Prostate gland (tissue), 2 donors: ENCODE measurements at regions not wholly inside any gene's neighbourhood (a gene's known extent, or its start where the extent isn't known, plus 50 kb on each side); places are given as distances from the start of the nearest gene placed in this dataset.

Experiments
- DNase-seq: peaks from one replicate; pipeline ENCODE4 v3.0.0-alpha.2; 2019; ENCODE audit warnings: low spot score
- H3K27ac ChIP-seq, 2 donors: fragments of 200-600 bp; sonication (generic); 2 replicates each; pipeline ENCODE4 v1.5.1; 2017 to 2019
- H3K27me3 ChIP-seq: fragments of 200-600 bp; sonication (generic); replicated peaks from 2 replicates; pipeline ENCODE4 v1.5.1; 2019; ENCODE audit not compliant: insufficient read depth
- H3K36me3 ChIP-seq, 2 donors: fragments of 200-600 bp; sonication (generic); 1 replicate in 1 of 2; 2 replicates in 1 of 2; pipeline versions ENCODE4 v1.5.1 to v1.8.1; 2017 to 2019
- H3K4me1 ChIP-seq: fragments of 200-600 bp; sonication (generic); replicated peaks from 2 replicates; pipeline ENCODE4 v1.5.1; 2019
- H3K4me3 ChIP-seq, 2 donors: fragments of 200-600 bp; sonication (generic); 2 replicates each; pipeline ENCODE4 v1.5.1; 2017 to 2019
- H3K9me3 ChIP-seq: fragments of 200-600 bp; sonication (generic); 2 replicates; pipeline ENCODE4 v1.5.1; 2017
- CTCF ChIP-seq, 4 experiments: fragments of 200-600 bp in 2 of 4; fragments of 450-650 bp in 2 of 4; sonication (generic) in 2 of 4; IDR thresholded peaks; 1 replicate in 3 of 4; 2 replicates in 1 of 4; pipeline ENCODE4 v1.5.1; 2016 to 2019; ENCODE audit warnings: antibody characterized with exemption in 4 of 4, mild to moderate bottlenecking in 2 of 4, moderate library complexity in 2 of 4
- POLR2A ChIP-seq: fragments of 450-650 bp; IDR thresholded peaks from one replicate; pipeline ENCODE4 v1.6.1; 2016; ENCODE audit warnings: antibody characterized with exemption, mild to moderate bottlenecking
- POLR2AphosphoS5 ChIP-seq: sonication (generic); formaldehyde crosslinking; IDR thresholded peaks from one replicate; pipeline ENCODE4 v1.6.1; 2017; ENCODE audit warnings: antibody characterized with exemption
- WGBS: methylation state at CpG from one replicate; pipeline ENCODE4 v1.1.5; 2018; 5-methylcytosine and 5-hydroxymethylcytosine counted together
- intact Hi-C: fragments of 100-400 bp; cut with DNase I; formaldehyde crosslinking; loops from one replicate; pipeline ENCODE4 v1.14.2; 2022

DNA sequence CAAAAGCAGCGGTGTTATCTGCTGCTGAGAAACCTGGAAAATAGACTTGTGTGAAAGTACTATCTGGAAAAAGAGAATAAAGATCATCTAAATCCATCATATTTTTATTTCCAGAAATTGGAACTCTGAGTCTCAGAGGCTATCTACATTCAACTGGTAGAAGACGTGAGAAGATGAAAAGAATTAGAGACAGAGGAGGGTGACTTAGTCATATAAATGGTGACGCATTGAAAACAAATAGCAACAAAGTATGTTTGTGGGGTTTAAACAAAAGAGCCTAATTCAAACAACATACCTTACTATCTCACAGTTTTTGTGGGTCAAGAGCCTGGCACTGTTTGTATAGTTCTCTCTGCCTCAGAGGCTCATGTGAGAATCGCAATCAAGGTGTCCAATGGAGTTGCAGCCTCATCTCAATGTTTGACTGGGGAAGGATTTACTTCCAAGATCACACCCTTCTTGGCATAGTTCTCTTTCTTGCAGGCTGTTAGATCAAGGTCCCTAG, 757.1 kb upstream of the SLC35B3 start:
- H3K4me1 ChIP-seq, result no peaks in the 10 kb centered on the region
- H3K4me3 ChIP-seq, result no peak overlapping the region
- H3K27me3 ChIP-seq, result no peaks in the 10 kb centered on the region
- no peaks in the 10 kb centered on the region for H3K36me3 ChIP-seq
- WGBS, result 86% methylated on average over 4 of the region's 4 CpGs
- intact Hi-C loops, result no loop called here
- H3K9me3 ChIP-seq, result no peaks in the 10 kb centered on the region
- DNase-seq, result no peak
- H3K27ac ChIP-seq, result no peak overlapping the region
- TF ChIP-seq POLR2A, result no peak
- TF ChIP-seq POLR2AphosphoS5, result no peak
- no peak for TF ChIP-seq CTCF (IDR thresholded peaks at IDR 0.05)

- Histone ChIP-seq H3K36me3 (no peaks in the 10 kb centered on the region), H3K4me3 (no peak overlapping the region), H3K9me3 (no peaks in the 10 kb centered on the region), H3K4me1 (no peaks in the 10 kb centered on the region), H3K27me3 (no peaks in the 10 kb centered on the region), H3K27ac (no peak overlapping the region)
- no peak for DNase-seq
- intact Hi-C loops, result no loop called here
- TF ChIP-seq POLR2AphosphoS5 (no peak), CTCF (IDR thresholded peaks at IDR 0.05) (no peak), POLR2A (no peak)
Observed at GRCh38 chr6:9186148-9186547, 750.8 kb upstream of the SLC35B3 start.

GRCh38 chr6:9178071-9178470, 742.7 kb upstream of the SLC35B3 start:
- H3K27me3 ChIP-seq, result no peaks in the 10 kb centered on the region
- no peaks in the 10 kb centered on the region for H3K36me3 ChIP-seq
- no peaks in the 10 kb centered on the region for H3K9me3 ChIP-seq
- TF ChIP-seq POLR2A, result no peak
- no peak for TF ChIP-seq CTCF (IDR thresholded peaks at IDR 0.05)
- no peak for TF ChIP-seq POLR2AphosphoS5
- no peaks in the 10 kb centered on the region for H3K4me1 ChIP-seq
- intact Hi-C loops, result no loop called here
- no peak for DNase-seq
- 94% methylated on average over 2 of the region's 2 CpGs for WGBS
- H3K27ac ChIP-seq, result no peak overlapping the region
- H3K4me3 ChIP-seq, result no peak overlapping the region

DNA sequence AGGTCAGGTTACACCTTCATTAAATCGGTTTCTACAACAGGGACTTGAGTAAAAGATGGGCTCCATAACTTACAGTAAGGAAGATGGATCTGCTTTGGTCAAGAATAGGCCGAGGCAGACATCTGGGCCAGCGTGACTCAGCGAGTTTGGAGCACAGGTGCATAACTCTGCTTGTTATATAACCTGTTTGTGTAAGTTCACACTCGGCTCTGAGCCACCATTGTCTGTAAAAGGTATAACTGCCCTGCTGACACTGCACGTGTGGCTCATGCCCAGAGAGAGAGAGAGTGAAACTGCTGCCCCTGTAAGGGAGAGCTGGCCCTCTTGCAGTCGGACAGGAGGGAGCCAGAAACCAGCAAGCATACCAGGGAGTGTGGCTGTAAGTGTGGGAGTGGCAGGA, 737.9 kb upstream of the SLC35B3 start:
- H3K27ac ChIP-seq, result no peak overlapping the region
- H3K9me3 ChIP-seq, result no peaks in the 10 kb centered on the region
- H3K4me1 ChIP-seq, result no peaks in the 10 kb centered on the region
- no peak for DNase-seq
- TF ChIP-seq POLR2A (no peak), CTCF (IDR thresholded peaks at IDR 0.05) (no peak), POLR2AphosphoS5 (no peak)
- H3K4me3 ChIP-seq, result no peak overlapping the region
- WGBS, result 89% methylated on average over 7 of the region's 7 CpGs
- no peaks in the 10 kb centered on the region for H3K36me3 ChIP-seq
- no peaks in the 10 kb centered on the region for H3K27me3 ChIP-seq
- intact Hi-C loops, result no loop called here

DNA sequence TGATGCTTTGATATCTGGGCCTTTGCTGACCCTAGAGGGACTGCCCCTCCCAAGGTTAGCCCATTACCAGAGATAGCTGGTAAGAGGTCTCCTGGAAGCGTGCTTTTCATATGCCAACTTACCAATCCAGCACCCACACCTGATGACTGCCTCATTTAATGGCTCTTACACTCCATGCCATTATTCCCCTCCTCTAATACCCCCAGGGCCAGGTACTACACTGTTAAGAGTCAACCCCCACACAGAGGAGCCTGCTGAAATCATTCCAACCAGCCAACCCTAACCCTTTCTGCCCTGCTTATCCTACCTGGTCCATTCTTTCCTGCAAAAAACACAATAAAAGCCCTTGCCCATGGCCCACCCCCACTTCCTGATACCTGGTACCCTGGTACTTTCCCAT, 736.8 kb upstream of the SLC35B3 start:
- no peak overlapping the region for H3K27ac ChIP-seq
- DNase-seq, result no peak
- H3K4me1 ChIP-seq, result no peaks in the 10 kb centered on the region
- TF ChIP-seq POLR2AphosphoS5 (no peak), CTCF (IDR thresholded peaks at IDR 0.05) (no peak), POLR2A (no peak)
- no peaks in the 10 kb centered on the region for H3K27me3 ChIP-seq
- 97% methylated on average over 1 of the region's 1 CpG for WGBS
- intact Hi-C loops, result no loop called here
- no peak overlapping the region for H3K4me3 ChIP-seq
- no peaks in the 10 kb centered on the region for H3K36me3 ChIP-seq
- H3K9me3 ChIP-seq, result no peaks in the 10 kb centered on the region
